ENCODE measurements at regions not wholly inside any gene's neighbourhood (a gene's known extent, or its start where the extent isn't known, plus 50 kb on each side); places are given as distances from the start of the nearest gene placed in this dataset.

GRCh38 chrX:572538-573124 lies 58.0 kb upstream of the SHOX start:
- Histone ChIP-seq H4K20me1 (ENCODE audit: control insufficient read depth, extremely low read depth, insufficient read depth, low read length) (no peaks in the 10 kb centered on the region), H2AFZ (ENCODE audit: low read length) (no peak overlapping the region), H3K79me2 (ENCODE audit: control insufficient read depth, insufficient read depth, low read length) (no peaks in the 10 kb centered on the region), H3K27me3 (ENCODE audit: control insufficient read depth, insufficient read depth, low read length) (no peaks in the 10 kb centered on the region), H3K4me3 (replicated peaks in 1 of 4; ENCODE audit: control extremely low read depth in 1 of 4, insufficient read depth in 1 of 4, low read depth in 3 of 4, low read length in 4 of 4) (no peak overlapping the region), H3K36me3 (ENCODE audit: control insufficient read depth, insufficient read depth, low read length) (no peaks in the 10 kb centered on the region), H3K27ac (ENCODE audit: insufficient read depth, low read length) (no peak overlapping the region), H3K4me1 (ENCODE audit: control insufficient read depth, extremely low read depth, insufficient read depth, low read length) (no peaks in the 10 kb centered on the region), H3K4me2 (ENCODE audit: extremely low read depth, insufficient read depth, low read length) (no peak overlapping the region), H3K9me3 (ENCODE audit: control insufficient read depth, insufficient read depth, low read depth, low read length) (no peaks in the 10 kb centered on the region), H3K9ac (ENCODE audit: insufficient read depth, low read length) (no peak overlapping the region)
- no peak for TF ChIP-seq EZH2 (IDR thresholded peaks at IDR 0.05; ENCODE audit: low read length, missing control alignments)
- no peak for TF ChIP-seq CTCF (conservative IDR thresholded peaks at IDR 0.05 in 1 of 2, IDR thresholded peaks at IDR 0.05 in 1 of 2; ENCODE audit: low read depth in 1 of 2, low read length in 2 of 2)
- DNase-seq (ENCODE audit: low read depth in 2 of 2): no peak

GRCh38 chrX:574251-574650 lies 56.3 kb upstream of the SHOX start:
- H3K27me3 ChIP-seq (ENCODE audit: control insufficient read depth, insufficient read depth, low read length): no peaks in the 10 kb centered on the region
- DNase-seq (ENCODE audit: low read depth in 2 of 2): no peak
- TF ChIP-seq CTCF (conservative IDR thresholded peaks at IDR 0.05 in 1 of 2, IDR thresholded peaks at IDR 0.05 in 1 of 2; ENCODE audit: low read depth in 1 of 2, low read length in 2 of 2) (no peak), EZH2 (IDR thresholded peaks at IDR 0.05; ENCODE audit: low read length, missing control alignments) (no peak)
- no peak overlapping the region for H3K27ac ChIP-seq (ENCODE audit: insufficient read depth, low read length)
- H3K79me2 ChIP-seq (ENCODE audit: control insufficient read depth, insufficient read depth, low read length): no peaks in the 10 kb centered on the region
- no peak overlapping the region for H3K4me3 ChIP-seq (replicated peaks in 1 of 4; ENCODE audit: control extremely low read depth in 1 of 4, insufficient read depth in 1 of 4, low read depth in 3 of 4, low read length in 4 of 4)
- no peaks in the 10 kb centered on the region for H3K36me3 ChIP-seq (ENCODE audit: control insufficient read depth, insufficient read depth, low read length)
- no peak overlapping the region for H2AFZ ChIP-seq (ENCODE audit: low read length)
- no peaks in the 10 kb centered on the region for H3K4me1 ChIP-seq (ENCODE audit: control insufficient read depth, extremely low read depth, insufficient read depth, low read length)
- no peaks in the 10 kb centered on the region for H4K20me1 ChIP-seq (ENCODE audit: control insufficient read depth, extremely low read depth, insufficient read depth, low read length)
- no peaks in the 10 kb centered on the region for H3K9me3 ChIP-seq (ENCODE audit: control insufficient read depth, insufficient read depth, low read depth, low read length)
- no peak overlapping the region for H3K9ac ChIP-seq (ENCODE audit: insufficient read depth, low read length)
- no peak overlapping the region for H3K4me2 ChIP-seq (ENCODE audit: extremely low read depth, insufficient read depth, low read length)

GRCh38 chrX:574830-575229 lies 55.8 kb upstream of the SHOX start:
- no peak overlapping the region for H3K27ac ChIP-seq (ENCODE audit: insufficient read depth, low read length)
- TF ChIP-seq EZH2 (IDR thresholded peaks at IDR 0.05; ENCODE audit: low read length, missing control alignments) (no peak), CTCF (conservative IDR thresholded peaks at IDR 0.05 in 1 of 2, IDR thresholded peaks at IDR 0.05 in 1 of 2; ENCODE audit: low read depth in 1 of 2, low read length in 2 of 2) (no peak)
- no peaks in the 10 kb centered on the region for H3K36me3 ChIP-seq (ENCODE audit: control insufficient read depth, insufficient read depth, low read length)
- H3K4me2 ChIP-seq (ENCODE audit: extremely low read depth, insufficient read depth, low read length): no peak overlapping the region
- H3K9ac ChIP-seq (ENCODE audit: insufficient read depth, low read length): no peak overlapping the region
- no peaks in the 10 kb centered on the region for H4K20me1 ChIP-seq (ENCODE audit: control insufficient read depth, extremely low read depth, insufficient read depth, low read length)
- H2AFZ ChIP-seq (ENCODE audit: low read length): no peak overlapping the region
- no peaks in the 10 kb centered on the region for H3K4me1 ChIP-seq (ENCODE audit: control insufficient read depth, extremely low read depth, insufficient read depth, low read length)
- H3K27me3 ChIP-seq (ENCODE audit: control insufficient read depth, insufficient read depth, low read length): no peaks in the 10 kb centered on the region
- no peaks in the 10 kb centered on the region for H3K9me3 ChIP-seq (ENCODE audit: control insufficient read depth, insufficient read depth, low read depth, low read length)
- no peak overlapping the region for H3K4me3 ChIP-seq (replicated peaks in 1 of 4; ENCODE audit: control extremely low read depth in 1 of 4, insufficient read depth in 1 of 4, low read depth in 3 of 4, low read length in 4 of 4)
- H3K79me2 ChIP-seq (ENCODE audit: control insufficient read depth, insufficient read depth, low read length): no peaks in the 10 kb centered on the region
- DNase-seq (ENCODE audit: low read depth in 2 of 2): no peak

Measured in fibroblast of lung (primary cell).